WTC11 (cell line): ENCODE measurements at regions not wholly inside any gene's neighbourhood (a gene's known extent, or its start where the extent isn't known, plus 50 kb on each side); places are given as distances from the start of the nearest gene placed in this dataset.

Source experiments
- NR3C1 ChIP-seq: sonication (generic); formaldehyde crosslinking; conservative IDR thresholded peaks from 2 replicates; pipeline ENCODE4 v1.8.1; 2023; ENCODE audit warnings: low read depth, mild to moderate bottlenecking, missing genetic modification reagents
- SP1 ChIP-seq: sonication (generic); formaldehyde crosslinking; conservative IDR thresholded peaks from 2 replicates; pipeline ENCODE4 v1.8.1; 2022; ENCODE audit warnings: missing genetic modification reagents
- TP53 ChIP-seq: sonication (generic); formaldehyde crosslinking; IDR thresholded peaks from 2 replicates; pipeline ENCODE4 v1.8.1; 2023; ENCODE audit warnings: mild to moderate bottlenecking, missing genetic modification reagents
- ZNF416 ChIP-seq: fragments of 250-450 bp; sonication (Bioruptor Pico); IDR thresholded peaks from 2 replicates; pipeline ENCODE4 v1.9.0; 2021; ENCODE audit warnings: mild to moderate bottlenecking, inconsistent platforms
- ZNF671 ChIP-seq: fragments of 250-450 bp; sonication (Bioruptor Pico); IDR thresholded peaks from 2 replicates; pipeline ENCODE4 v1.8.0; 2021; ENCODE audit warnings: mild to moderate bottlenecking
- TF ChIP-seq, protein P1 (sequence below): sonication (generic); formaldehyde crosslinking; IDR thresholded peaks from 2 replicates; pipeline ENCODE4 v1.8.0; 2022; ENCODE audit warnings: mild to moderate bottlenecking, missing genetic modification reagents
- TF ChIP-seq, protein P2 (sequence below): fragments of 200-600 bp; IDR thresholded peaks from 2 replicates; pipeline ENCODE4 v1.8.0; 2022; ENCODE audit warnings: antibody characterized with exemption
- TF ChIP-seq, protein P3 (sequence below): sonication (generic); formaldehyde crosslinking; IDR thresholded peaks from 2 replicates; pipeline ENCODE4 v1.8.1; 2022; ENCODE audit warnings: low read depth, mild to moderate bottlenecking, moderate library complexity, missing genetic modification reagents, borderline replicate concordance

DNA sequence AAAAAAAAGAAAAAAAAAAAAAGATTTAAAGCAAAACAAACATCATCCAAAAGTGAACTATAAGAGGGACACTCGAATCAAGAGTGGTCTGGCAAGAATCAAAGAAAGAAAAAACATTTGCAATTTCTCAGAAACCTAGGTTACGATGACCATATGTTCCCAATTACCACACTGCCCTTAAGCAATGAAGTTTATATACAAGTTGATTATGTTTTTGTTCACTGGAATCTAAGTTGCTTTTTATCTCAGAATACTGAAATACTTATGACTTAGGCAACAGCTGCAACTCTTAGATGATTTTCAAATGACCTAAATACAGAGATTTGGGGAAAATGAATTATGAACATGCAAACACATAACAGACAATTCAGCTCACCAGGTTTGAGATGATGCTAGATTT lies 597.1 kb upstream of the CHAC2 start:
- TF ChIP-seq SP1 (CRISPR knock-in tag) (no peak), ZNF671 (no peak), TP53 (CRISPR knock-in tag) (no peak), ZNF416 (no peak), NR3C1 (CRISPR knock-in tag) (no peak)
- TF ChIP-seq, protein P1, sequence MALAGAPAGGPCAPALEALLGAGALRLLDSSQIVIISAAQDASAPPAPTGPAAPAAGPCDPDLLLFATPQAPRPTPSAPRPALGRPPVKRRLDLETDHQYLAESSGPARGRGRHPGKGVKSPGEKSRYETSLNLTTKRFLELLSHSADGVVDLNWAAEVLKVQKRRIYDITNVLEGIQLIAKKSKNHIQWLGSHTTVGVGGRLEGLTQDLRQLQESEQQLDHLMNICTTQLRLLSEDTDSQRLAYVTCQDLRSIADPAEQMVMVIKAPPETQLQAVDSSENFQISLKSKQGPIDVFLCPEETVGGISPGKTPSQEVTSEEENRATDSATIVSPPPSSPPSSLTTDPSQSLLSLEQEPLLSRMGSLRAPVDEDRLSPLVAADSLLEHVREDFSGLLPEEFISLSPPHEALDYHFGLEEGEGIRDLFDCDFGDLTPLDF (CRISPR knock-in tag): no peak
- TF ChIP-seq, protein P2, sequence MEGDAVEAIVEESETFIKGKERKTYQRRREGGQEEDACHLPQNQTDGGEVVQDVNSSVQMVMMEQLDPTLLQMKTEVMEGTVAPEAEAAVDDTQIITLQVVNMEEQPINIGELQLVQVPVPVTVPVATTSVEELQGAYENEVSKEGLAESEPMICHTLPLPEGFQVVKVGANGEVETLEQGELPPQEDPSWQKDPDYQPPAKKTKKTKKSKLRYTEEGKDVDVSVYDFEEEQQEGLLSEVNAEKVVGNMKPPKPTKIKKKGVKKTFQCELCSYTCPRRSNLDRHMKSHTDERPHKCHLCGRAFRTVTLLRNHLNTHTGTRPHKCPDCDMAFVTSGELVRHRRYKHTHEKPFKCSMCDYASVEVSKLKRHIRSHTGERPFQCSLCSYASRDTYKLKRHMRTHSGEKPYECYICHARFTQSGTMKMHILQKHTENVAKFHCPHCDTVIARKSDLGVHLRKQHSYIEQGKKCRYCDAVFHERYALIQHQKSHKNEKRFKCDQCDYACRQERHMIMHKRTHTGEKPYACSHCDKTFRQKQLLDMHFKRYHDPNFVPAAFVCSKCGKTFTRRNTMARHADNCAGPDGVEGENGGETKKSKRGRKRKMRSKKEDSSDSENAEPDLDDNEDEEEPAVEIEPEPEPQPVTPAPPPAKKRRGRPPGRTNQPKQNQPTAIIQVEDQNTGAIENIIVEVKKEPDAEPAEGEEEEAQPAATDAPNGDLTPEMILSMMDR: no peak
- TF ChIP-seq, protein P3, sequence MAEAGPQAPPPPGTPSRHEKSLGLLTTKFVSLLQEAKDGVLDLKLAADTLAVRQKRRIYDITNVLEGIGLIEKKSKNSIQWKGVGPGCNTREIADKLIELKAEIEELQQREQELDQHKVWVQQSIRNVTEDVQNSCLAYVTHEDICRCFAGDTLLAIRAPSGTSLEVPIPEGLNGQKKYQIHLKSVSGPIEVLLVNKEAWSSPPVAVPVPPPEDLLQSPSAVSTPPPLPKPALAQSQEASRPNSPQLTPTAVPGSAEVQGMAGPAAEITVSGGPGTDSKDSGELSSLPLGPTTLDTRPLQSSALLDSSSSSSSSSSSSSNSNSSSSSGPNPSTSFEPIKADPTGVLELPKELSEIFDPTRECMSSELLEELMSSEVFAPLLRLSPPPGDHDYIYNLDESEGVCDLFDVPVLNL (CRISPR knock-in tag): no peak
